GM21576 (cell line): ENCODE measurements at regions not wholly inside any gene's neighbourhood (a gene's known extent, or its start where the extent isn't known, plus 50 kb on each side); places are given as distances from the start of the nearest gene placed in this dataset.
"Not testable (repeated sequence)": the region's sequence is repeated elsewhere in the genome, so short reads cannot be mapped to it uniquely, and the experiment has no call there.

Experiments used
- ATAC-seq: cut with Tn5 transposase; IDR thresholded peaks from one replicate; pipeline ENCODE4 v1.9.1; 2021; ENCODE audit warnings: mild to moderate bottlenecking, moderate library complexity; ENCODE audit not compliant: unreplicated experiment

DNA sequence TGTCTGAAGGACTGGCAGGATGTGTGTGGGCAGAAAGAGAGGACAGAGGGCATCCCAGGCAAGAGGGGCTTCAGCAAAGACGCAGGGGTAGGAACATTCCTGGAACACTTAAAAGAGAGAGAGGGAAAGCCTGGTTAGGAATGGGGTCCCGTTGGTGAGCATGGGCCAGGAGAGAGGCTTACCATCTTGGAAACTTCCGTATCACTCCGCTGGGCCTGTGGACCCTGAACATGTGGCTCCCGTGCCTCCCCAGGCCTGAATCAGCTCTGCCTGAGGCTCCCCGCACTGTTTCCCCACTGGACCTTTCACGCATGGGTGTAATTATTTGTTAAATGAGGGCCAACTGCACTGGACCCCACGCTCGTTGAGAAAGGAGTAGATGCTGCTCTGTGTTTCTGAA lies 191.1 kb upstream of the GLI2 start:
- no peak for ATAC-seq

DNA sequence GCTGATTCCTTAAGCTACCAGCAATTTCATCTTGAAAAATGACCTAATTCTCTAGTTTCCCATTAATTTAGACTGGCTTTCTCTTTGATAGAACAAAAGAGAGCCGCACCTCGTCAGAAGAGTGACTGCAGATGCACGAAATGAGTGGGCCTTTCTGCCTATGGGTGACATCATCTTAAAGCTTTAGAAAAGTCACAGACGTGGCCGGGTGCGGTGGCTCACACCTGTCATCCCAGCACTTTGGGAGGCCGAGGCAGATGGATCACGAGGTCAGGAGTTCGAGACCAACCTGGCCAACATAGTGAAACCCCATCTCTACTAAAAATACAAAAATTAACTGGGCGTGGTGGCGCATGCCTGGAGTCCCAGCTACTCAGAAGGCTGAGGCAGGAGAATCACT lies 190.7 kb upstream of the GLI2 start:
- not testable (repeated sequence) for ATAC-seq

DNA sequence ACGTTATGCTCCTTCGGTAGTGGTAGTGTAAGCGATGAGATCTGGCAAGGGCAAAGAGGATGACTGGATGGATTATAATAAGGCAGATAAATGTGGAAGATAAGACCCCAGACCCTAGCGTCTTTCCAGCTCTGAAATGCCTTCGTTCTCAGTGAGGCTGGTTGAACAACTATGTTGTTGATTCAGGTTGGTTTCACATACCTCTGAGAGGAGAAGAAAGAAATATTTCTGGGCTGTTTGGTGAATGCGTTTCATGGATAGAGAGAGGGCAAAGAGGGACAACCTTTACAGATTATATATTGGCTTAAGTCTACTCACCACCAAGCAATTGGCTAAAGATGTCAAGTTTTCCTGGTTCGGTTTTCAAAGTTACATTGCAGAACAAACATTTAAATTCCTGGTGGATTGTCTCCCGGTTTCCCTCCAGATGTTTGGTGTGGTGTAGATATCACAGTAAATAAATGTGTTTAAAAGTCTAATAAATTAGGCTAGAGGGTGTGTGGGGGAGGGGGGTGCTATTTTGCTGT lies 190.1 kb upstream of the GLI2 start:
- no peak for ATAC-seq

DNA sequence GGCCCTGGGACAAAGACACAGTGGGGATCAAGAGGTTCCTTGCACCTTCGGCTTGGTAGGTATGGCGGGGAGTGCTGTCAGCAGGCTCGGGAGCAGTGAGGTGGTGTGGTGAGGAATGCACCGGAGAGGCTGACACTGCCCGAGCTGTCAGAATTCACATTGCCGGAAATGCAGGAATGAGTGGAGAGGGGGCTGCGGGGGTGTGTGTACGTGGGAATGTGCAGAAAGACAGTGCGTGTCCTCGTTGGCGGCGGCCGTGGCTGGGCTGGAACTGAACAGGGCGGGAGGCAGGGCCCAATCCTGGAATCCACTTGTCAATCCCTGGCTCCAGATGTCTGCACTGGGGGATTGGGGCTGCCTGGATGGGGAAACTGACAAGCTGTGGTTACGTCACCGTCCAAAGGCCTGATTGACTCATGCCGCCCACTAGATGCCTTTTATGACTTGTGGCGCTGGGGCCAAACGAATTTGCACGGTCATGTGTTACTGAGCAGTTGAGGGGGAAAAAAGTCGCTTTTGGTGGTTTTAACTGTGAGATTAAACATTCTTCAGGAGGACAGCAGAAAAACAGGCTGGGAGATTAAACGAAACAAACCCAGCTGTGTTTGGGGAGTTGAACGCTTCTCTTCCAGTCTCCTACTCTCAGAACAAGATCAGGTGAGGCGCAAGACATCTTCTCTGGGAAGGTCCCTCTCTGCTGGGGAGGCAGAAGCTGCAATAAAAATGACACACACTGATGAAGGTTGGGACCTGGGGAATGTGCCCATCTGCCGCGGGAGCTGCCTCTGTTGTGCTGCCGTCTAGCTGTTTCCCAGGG lies 189.4 kb upstream of the GLI2 start:
- no peak for ATAC-seq

DNA sequence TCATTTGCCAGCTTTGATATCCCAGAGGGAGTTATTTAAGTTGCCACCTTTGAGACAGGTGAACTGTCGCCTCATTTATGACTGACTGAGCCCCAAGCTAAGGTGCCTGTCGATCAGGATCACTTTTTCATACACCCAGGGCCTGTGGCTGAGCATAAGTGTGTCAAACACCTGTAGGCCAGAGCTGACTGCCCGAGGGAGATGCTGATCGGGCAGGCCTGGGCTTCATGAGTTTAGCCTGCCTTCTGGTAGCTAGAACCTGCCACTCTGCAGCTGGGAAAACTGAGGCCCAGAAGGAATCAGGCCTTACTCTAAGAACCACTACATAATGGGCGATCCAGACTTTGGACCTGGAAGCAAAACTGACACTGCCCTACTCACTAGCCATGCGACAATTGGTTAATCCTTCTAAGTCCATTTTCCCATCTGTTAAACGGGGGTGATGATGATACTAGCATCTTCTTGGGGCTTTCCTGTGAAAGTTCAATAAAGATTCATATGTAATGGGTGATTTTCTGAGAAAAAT lies 188.7 kb upstream of the GLI2 start:
- ATAC-seq: no peak

DNA sequence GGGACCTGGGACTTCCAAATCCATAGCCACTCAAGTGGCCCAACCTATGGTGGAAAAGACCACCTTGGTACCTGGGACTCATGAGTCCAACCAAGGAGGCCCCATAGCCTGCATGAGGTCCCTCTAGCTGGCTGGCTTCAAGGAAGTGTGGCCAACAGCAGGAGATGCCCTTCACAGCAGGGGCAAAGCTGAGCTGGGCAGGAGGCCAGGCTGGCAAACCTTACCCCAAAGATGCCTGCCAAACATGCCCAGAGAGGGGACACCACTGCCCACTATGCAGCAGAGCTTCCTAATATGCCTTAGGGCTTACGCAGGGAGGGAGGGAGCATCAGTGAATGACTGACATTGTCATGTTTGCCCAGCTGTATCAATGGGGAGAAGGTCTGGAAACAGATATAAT lies 188.0 kb upstream of the GLI2 start:
- ATAC-seq: no peak

DNA sequence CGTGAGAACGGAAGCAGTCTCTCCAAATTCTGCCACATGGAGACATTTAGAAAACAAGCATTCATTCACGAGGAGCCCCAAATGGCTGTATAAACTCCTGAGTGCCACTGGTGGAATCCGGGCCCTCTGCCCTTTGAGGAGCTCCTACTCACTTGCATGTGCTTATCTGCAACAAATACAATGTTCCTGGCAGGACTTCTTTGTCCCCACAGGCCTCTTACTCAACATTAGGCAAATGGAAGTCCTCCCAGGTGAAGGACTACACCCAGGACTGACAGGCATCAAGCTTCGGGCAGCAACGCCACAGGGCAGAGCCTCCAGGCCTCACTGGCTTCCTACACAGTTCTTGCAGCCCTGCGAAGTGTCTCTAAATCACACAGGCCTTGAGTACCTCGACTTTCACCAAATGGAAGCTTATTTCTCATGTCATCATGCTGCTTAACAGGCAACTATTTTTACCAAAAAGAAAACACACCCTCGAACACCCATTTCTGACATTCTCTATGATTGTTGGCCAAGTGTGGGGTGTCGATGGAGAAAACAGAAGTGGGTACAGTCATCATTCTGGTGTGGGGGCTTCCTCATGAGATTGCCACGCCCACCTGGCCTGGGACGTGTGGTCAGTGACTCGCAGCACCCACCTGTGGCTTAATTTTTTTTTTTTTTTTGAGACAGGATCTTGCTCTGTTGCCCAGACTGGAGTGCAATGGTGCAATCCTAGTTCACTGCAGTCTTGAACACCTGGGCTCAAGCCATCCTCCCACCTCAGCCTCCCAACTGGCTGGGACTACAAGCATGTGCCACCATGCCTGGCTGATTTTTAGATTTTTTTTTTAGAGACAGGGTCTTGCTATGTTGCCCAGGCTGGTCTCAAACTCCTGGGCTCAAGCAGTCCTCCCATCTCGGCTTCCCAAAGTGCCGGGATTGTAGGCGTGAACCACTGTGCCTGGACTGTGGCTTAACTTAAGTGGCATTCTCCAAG lies 186.8 kb upstream of the GLI2 start:
- no peak for ATAC-seq

DNA sequence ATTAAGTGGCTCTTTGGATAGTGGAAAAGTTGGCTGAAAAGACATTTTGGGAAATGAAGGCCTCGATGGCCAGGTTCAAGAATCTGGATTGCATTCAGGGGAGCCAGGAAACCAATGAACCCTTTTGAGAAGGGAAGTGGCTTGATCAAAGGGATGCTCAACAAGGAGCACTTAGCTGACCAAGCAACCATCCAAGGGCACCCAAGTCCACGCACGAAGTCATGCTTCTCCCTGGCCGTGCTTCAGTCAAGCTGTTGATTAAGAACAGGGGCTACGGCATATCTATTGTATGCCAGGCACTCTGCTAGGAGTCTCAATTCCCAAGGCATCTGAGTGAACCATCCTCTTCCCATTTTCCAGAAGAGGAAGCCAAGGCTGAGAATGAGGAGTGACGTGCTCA lies 185.8 kb upstream of the GLI2 start:
- ATAC-seq: no peak

DNA sequence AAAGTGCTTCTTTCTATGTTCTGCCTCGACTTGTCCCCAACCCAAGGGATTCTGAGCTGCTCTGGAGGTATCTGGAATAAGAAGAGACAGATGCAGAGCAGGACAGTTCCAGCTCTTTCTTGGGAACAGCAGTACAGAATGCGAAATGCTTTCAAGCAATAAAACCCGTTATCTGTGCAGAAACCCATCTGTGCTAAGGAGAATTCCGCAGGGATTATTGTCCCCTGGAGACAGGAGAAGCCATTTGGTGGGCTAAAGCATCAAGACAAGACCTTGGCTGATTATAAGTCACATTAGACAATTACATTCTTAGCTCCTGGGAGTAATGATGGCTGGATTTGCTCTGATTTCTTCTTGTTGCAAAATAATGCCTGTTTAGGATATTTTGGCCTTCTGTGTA lies 185.4 kb upstream of the GLI2 start:
- no peak for ATAC-seq

DNA sequence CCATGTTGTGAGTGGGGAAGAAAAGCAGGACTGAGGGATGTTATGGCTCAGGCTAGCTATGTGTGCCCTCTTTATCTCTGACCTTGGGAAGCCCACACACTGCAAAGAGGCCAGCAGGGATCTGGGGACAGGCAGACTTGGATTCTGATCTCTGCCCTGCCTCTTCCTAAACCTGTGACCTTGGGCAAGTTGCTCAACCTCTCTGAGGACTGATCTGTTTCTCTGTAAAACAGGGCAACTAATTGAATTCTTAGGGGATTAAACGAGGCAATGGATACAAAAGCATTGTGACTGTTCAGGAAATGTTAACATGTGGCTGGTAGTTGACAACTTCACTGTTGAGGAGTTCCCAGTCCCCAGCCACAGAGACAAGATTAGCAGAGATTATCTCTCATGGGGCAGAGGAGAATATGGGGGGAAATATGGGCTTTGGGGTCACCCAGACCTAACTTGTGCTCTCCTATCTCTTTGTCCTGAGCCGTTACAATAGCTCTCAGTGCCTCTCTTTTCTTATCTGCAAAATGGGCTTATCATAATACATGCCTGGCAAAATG lies 184.7 kb upstream of the GLI2 start:
- no peak for ATAC-seq

DNA sequence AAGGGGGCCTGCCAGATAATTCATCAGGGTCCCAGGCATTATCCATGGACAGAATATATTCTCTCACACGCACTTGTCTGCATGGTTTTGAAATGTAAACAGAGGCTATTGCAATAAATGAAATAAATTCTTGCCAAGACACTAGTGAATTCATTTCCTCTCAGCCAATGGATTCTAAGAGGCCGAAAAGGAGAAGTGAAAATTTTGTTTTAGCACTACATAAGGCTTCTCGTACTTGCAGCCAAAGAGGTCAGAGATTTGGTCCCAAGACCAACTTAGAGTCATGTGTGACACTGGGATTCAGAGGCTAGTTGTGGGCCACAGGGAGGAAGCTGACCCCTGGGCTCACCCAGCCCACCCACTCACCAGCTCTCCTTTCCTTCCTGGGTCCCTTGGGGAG lies 184.1 kb upstream of the GLI2 start:
- peak; percentile 66 for ATAC-seq

DNA sequence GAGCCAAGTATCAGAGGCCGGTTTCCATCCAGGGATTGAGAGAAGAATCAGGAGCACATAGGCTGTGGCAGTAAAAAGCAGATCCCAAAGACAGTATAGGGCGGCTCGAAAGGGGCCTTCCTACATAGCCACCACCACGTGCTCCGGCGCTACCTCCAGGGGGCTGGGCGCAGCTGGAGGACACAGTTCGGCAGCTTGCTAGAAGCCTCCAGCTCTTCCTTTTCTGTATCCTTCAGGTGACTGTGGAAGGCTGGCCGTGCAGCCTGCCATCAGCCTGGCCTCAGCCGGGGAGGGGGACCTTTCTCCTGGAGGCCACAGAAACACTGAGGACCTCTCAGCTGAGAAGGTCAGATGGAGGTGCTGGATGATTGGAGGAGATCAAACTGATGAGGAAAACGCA lies 183.6 kb upstream of the GLI2 start:
- no peak for ATAC-seq

DNA sequence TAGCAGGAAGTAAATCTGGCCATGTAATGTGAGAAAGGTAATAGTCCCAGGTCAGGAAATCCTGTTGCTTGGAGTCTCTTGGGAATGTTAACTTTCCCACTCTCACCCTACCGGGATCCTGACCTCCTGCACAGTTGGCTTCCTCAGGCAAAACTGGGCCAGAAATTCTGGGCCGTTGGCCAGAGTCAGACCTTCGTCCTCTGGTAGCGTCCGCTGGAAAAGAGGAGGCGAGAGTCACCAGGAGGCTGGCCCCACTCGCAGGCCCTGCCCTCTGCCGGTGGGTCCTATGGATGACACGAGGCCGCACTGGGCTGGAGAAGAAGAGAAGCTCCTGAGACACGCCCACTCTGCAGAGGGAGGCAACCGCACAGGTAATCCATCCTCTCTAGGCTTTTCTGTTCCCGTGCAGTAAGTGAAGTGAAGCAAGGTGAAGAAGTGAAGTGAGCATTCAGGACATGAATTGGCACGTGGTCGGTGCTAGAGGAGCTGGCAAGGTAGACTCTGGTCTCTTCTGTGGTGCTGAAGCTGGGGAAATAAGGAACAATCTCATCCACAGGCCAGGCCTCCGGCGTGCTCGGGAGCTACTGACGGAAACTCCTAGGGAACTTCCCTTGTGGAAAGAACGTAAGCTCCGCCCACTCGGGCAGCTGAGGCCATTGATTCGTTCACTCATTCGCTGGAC lies 182.7 kb upstream of the GLI2 start:
- no peak for ATAC-seq

DNA sequence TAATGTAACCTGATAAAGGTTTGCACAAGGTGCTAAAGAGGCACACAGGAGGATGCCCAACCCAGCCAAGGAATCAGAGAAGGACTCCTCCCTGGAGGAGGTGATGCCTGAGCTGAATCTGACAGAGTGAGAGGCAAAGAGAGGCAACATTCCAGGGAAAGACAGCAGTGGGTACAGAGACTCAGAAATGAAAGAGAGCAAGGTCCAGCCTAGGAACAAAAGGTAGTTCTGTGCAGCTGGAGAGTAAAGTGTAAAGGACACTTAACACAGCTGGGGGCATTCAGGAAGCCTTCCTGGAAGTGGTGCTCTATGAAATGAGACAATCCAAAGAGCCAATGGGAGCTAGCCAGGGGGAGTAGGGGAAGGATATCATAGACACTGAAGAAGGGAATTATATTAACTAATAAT lies 181.0 kb upstream of the GLI2 start:
- no peak for ATAC-seq

DNA sequence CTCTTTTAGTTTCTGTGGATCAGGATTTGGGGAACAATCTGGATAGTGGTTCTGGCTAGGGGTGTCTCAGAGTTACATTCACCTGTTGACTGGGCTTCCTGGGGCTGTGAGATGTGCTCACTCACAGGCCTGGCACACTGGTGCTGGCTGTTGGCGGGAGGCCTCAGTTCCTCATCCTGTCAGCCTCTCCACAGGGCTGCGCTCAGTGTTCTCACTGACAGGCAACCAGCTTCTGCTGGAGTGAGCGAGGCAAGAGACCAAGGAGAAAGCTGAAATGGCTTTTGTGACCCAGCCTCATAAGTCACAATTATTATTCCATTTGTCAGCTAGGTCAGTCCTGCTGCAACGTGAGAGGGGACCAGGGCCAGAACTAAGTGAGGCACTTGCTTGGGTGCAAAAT lies 180.6 kb upstream of the GLI2 start:
- no peak for ATAC-seq

DNA sequence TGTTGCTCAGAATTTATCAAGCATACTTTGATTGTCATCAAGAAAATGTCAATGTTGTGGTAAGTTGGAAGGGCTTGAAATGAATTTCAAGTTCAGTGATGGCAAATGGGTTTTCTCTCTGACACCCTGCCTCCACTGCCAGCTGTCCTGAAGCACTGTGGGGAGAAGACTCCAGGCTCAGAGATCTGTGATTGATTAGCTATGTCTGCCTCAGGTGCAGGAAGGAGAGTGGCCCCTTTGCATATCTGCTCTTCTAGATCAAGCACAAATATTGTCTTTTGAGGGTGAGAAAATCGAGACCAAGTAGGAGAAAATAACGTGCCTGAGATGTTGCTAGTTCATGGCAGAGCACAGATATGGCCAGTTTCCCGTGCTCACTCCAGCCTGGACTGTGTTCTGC lies 178.8 kb upstream of the GLI2 start:
- ATAC-seq: no peak

DNA sequence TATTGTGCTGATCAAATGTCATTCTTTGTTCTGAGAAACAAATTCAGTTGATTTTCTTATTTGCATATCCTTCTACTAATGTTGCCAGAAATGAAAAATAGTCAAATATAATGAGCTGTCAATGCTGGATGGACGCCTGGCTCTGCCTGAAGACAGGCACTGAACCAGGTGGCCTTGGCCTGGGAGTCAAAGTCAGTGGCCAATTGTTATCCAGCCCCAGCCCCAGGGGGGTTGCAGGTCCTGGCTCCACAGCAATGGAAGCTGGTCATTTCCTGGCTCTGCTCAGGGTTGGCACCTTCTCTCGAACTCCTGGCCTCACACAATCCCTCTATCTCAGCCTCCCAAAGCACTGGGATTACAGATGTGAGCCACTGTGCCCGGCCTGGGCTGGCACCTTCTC lies 176.8 kb upstream of the GLI2 start:
- no peak for ATAC-seq

DNA sequence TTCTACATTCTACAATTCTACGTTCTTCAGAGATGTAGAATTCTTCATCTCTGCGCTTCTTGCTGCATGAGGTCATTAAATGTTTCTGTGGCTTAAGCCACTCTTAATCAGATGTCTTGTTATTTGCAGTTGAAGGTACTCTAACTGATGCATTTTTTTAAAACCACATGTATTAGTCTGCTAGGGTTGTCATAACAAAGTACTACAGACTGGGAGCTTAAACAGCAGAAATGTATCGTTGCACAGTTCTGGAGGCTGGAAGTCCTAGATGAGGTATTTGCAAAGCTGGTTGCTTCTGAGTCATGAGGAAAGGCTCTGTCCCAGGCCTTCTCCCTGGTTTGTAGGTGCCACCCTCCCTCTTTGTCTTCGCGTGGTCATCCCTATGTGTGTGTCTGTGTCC lies 176.3 kb upstream of the GLI2 start:
- ATAC-seq: no peak

DNA sequence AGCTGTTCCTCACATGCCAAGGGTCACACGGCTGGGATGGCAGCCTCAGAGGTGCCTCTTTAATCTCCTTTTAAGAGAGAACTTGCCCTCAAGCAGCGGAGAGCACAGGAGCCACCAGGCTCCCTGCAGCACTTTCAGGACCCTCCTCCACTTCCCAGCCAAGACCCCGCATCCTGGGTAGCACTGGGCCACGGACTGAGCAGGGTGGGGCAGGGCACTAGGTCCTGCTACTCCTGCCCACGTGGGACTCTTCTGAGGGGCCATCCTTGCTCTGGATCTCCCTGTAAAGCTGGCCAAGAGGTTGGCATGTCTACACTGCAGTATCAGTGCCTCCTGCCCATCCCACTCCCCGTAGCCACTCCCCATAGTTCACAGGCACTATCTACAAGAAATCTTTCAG lies 175.3 kb upstream of the GLI2 start:
- ATAC-seq: no peak

DNA sequence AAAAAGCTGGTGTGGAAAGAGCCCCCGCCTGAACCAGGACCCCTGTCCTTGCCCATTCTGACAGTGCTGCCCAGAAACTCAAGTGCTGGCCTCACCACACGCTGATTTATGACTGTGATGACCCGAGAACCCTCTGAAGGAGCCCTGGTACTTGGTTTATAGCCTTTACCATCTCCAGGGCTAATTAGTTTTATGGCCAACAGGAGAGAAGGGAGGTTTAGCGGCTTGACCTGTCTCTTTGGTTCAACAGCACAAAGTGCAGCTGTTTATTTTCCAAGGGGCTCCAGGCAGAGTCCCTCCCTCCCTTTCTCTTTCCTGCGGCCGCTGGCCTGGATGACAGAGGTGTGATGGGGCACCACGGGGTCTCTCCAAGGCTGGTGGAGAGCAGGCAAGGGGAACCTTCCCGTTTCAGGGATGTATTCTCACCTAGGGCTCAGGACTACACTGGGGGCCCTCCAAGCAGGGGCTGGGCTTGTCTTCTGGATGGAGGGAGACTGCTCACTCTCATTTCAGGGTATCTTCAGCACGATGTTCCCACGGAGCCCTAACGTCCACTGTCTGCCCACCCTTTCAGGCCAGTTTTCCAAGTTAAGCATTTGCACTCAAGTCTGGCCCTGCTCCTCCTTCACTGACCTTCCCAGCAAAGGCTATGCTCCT lies 174.2 kb upstream of the GLI2 start:
- no peak for ATAC-seq
